ENCODE measurements at regions not wholly inside any gene's neighbourhood (a gene's known extent, or its start where the extent isn't known, plus 50 kb on each side); places are given as distances from the start of the nearest gene placed in this dataset.

DNA sequence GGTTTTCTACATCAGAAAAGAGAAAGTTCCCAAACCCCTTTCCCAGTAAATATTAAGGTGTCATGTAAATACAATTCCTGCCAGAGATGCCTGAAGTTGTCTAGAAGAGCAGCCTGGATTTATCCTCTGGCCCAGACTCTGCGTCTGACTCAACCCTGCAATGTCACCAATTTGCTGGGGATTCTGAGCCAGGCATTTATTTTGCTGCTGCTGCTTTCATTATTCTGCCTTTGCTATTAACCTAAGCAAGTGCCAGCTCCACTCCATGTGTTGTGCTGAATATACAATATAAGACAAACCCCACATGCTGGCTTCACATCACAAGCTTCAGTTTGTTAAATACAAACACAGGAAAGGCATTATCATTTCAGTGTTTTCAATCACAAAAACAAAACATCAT, 59.1 kb downstream of the ELAPOR2 start:
- TF ChIP-seq, protein P1, sequence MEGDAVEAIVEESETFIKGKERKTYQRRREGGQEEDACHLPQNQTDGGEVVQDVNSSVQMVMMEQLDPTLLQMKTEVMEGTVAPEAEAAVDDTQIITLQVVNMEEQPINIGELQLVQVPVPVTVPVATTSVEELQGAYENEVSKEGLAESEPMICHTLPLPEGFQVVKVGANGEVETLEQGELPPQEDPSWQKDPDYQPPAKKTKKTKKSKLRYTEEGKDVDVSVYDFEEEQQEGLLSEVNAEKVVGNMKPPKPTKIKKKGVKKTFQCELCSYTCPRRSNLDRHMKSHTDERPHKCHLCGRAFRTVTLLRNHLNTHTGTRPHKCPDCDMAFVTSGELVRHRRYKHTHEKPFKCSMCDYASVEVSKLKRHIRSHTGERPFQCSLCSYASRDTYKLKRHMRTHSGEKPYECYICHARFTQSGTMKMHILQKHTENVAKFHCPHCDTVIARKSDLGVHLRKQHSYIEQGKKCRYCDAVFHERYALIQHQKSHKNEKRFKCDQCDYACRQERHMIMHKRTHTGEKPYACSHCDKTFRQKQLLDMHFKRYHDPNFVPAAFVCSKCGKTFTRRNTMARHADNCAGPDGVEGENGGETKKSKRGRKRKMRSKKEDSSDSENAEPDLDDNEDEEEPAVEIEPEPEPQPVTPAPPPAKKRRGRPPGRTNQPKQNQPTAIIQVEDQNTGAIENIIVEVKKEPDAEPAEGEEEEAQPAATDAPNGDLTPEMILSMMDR (IDR thresholded peaks at IDR 0.05), result no peak
- no peak for TF ChIP-seq POLR2A (IDR thresholded peaks at IDR 0.05)

Measured in lower leg skin (tissue), 3 donors.